Kidney (tissue), 13 donors: ENCODE measurements at regions not wholly inside any gene's neighbourhood (a gene's known extent, or its start where the extent isn't known, plus 50 kb on each side); places are given as distances from the start of the nearest gene placed in this dataset.

Source experiments
- DNase-seq, 5 donors: peaks; one replicate each; pipeline ENCODE4 v3.0.0-alpha.2; 2013 to 2020
- FAIRE-seq: peaks from 2 replicates; lab custom pipeline; 2012; peaks lifted over from hg19 to GRCh38; lab: Jason Lieb, UNC
- H3K27ac ChIP-seq, 2 donors: one replicate each; pipeline ENCODE4 v1.7.0; 2013; ENCODE audit warnings: low read depth in 2 of 2, low read length in 2 of 2, inconsistent platforms in 1 of 2
- H3K27me3 ChIP-seq: one replicate; pipeline ENCODE4 v1.7.1; 2013; ENCODE audit warnings: low read length, inconsistent platforms; ENCODE audit not compliant: control insufficient read depth, insufficient read depth
- H3K36me3 ChIP-seq, 3 donors: one replicate each; pipeline versions ENCODE4 v1.7.0 to v1.7.1; 2013; ENCODE audit warnings: low read length in 3 of 3, control low read depth in 1 of 3, inconsistent platforms in 1 of 3; ENCODE audit not compliant: insufficient read depth in 3 of 3, control insufficient read depth in 2 of 3
- H3K4me1 ChIP-seq, 3 donors: one replicate each; pipeline versions ENCODE4 v1.7.0 to v1.7.1; 2013; ENCODE audit warnings: low read length in 3 of 3, inconsistent platforms in 1 of 3, low read depth in 1 of 3; ENCODE audit not compliant: control insufficient read depth in 2 of 3, insufficient read depth in 2 of 3
- H3K4me3 ChIP-seq, 3 donors: one replicate each; pipeline versions ENCODE4 v1.7.0 to v1.8.1; 2013; ENCODE audit warnings: low read length in 3 of 3, control low read depth in 1 of 3, inconsistent platforms in 1 of 3
- H3K9ac ChIP-seq, 3 donors: one replicate each; pipeline versions ENCODE4 v1.7.0 to v1.7.1; 2013; ENCODE audit warnings: low read length in 3 of 3, control low read depth in 1 of 3, inconsistent platforms in 1 of 3
- H3K9me3 ChIP-seq, 3 donors: one replicate each; pipeline versions ENCODE4 v1.7.0 to v1.7.1; 2013; ENCODE audit warnings: low read length in 3 of 3, control low read depth in 1 of 3, inconsistent platforms in 1 of 3; ENCODE audit not compliant: control insufficient read depth in 2 of 3, insufficient read depth in 1 of 3
- CTCF ChIP-seq: IDR thresholded peaks from 3 replicates; pipeline ENCODE4 v1.5.1; 2012; ENCODE audit warnings: mild to moderate bottlenecking, moderate library complexity, borderline replicate concordance; ENCODE audit not compliant: insufficient read depth; ENCODE audit errors: extremely low read depth
- intact Hi-C: fragments of 100-400 bp; cut with DNase I; formaldehyde crosslinking; loops from one replicate; pipeline ENCODE4 v1.11.1; 2022
- donor health status: control.
- donor health status: control.
- donor health status: control.
- donor health status: control.
- donor health status: control.
- donor health status: DM: yes; HTN: yes; CAD: no.
- donor health status: Normal renal cell carcinoma (clear cell type).

DNA sequence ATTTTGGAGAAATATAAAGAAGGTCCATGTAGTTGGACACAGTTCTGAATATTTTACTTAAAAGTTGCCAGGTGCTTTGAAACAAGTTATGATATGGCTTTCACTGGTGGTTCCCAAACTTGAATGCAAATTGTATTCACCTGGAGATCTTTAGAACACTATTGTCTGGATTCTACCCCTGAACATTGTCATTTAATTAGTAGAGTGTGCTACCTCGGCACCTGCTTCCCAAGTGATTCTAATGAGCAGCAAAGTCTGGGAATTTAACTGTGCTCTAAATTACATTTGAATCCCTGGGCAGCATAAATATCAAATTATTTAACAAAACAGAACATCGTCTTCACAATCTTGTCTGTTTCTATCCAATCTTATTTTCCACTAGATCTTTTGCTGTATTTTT, 2483.3 kb downstream of the PCDH9 start:
- no peaks in the 10 kb centered on the region for H3K27me3 ChIP-seq
- intact Hi-C loops = no loop called here
- FAIRE-seq = no peak

GRCh38 chr13:64740493-64740892, 2489.6 kb downstream of the PCDH9 start:
- intact Hi-C loops = no loop called here
- H3K4me3 ChIP-seq = no peak overlapping the region
- no peaks in the 10 kb centered on the region for H3K27me3 ChIP-seq
- no peaks in the 10 kb centered on the region for H3K36me3 ChIP-seq
- peaks cover 0 to 5% (median 0%) of the 10 kb centered on the region in 3 donors for H3K9me3 ChIP-seq
- FAIRE-seq = no peak
- no peaks in the 10 kb centered on the region for H3K4me1 ChIP-seq
- H3K9ac ChIP-seq = no peak overlapping the region
- no peak for TF ChIP-seq CTCF
- no peak overlapping the region for H3K27ac ChIP-seq
- no peak for DNase-seq

More for the DNA sequence above, 2483.3 kb downstream of the PCDH9 start:
- no peaks in the 10 kb centered on the region for H3K4me1 ChIP-seq
- peaks cover 0 to under 1% (median 0%) of the 10 kb centered on the region in 3 donors for H3K9me3 ChIP-seq
- H3K27ac ChIP-seq = no peak overlapping the region
- H3K9ac ChIP-seq = no peak overlapping the region
- TF ChIP-seq CTCF = no peak
- no peak overlapping the region for H3K4me3 ChIP-seq
- no peak for DNase-seq
- H3K36me3 ChIP-seq = no peaks in the 10 kb centered on the region

DNA sequence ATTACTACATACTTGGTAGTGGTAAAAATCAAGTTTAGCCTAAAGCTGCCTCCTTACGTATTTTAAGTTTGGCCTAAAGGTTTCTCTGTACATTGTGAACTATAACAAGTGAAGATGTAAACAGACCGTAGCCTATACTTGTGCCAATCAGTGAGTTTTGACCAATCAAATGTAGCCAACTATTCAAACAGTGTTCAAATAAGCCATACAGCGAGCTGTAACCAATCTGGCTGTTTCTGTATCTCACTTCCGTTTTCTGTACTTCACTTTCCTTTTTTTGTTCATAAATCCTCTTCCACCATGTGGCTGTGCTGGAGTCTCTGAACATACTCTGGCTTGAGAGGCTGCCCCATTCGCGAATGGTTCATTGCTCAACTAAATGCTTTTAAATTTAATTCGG, 2504.6 kb downstream of the PCDH9 start:
- no peak for DNase-seq
- no peak for FAIRE-seq
- Histone ChIP-seq H3K9ac (no peak overlapping the region), H3K27ac (no peak overlapping the region), H3K9me3 (no peaks in the 10 kb centered on the region), H3K4me1 (no peaks in the 10 kb centered on the region), H3K36me3 (no peaks in the 10 kb centered on the region), H3K27me3 (no peaks in the 10 kb centered on the region), H3K4me3 (no peak overlapping the region)
- intact Hi-C loops = no loop called here
- TF ChIP-seq CTCF = no peak

DNA sequence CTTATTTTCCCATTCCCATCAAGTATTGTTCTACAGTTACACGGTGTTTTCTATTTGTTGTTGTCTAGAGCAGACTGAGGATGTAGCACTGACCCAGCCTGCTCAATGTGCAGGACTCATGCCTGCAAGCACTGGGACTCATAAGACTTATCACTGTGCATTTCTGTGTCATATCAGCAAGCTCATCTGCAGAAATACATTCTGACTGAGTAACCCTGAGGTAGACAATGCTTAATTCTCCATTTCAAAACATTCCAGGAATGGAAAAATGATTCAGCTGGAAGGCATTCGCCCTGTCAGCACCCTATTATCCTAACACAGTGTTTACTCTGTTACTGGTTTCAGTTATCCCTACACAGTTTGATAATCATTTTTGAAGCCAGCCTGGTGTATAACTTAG, 2506.4 kb downstream of the PCDH9 start:
- H3K36me3 ChIP-seq = no peaks in the 10 kb centered on the region
- TF ChIP-seq CTCF = no peak
- H3K9ac ChIP-seq = no peak overlapping the region
- H3K4me1 ChIP-seq = no peaks in the 10 kb centered on the region
- intact Hi-C loops = no loop called here
- no peak overlapping the region for H3K4me3 ChIP-seq
- H3K9me3 ChIP-seq = no peaks in the 10 kb centered on the region
- DNase-seq (no peak), FAIRE-seq (no peak)
- no peak overlapping the region for H3K27ac ChIP-seq
- H3K27me3 ChIP-seq = no peaks in the 10 kb centered on the region
